ENCODE measurements at regions not wholly inside any gene's neighbourhood (a gene's known extent, or its start where the extent isn't known, plus 50 kb on each side); places are given as distances from the start of the nearest gene placed in this dataset.

- TF ChIP-seq SPI1 (IDR thresholded peaks at IDR 0.05; ENCODE audit: low read depth, low read length): no peak
- TF ChIP-seq POLR2A (IDR thresholded peaks at IDR 0.05; ENCODE audit: low read depth, low read length): no peak
- no peak for TF ChIP-seq POLR2AphosphoS5 (IDR thresholded peaks at IDR 0.05; ENCODE audit: low read depth, low read length)
Measured at GRCh38 chr14:35236806-35237205, 55.4 kb upstream of the PSMA6 start.

Data from GM12891 (cell line).